H1 (cell line): ENCODE measurements at regions not wholly inside any gene's neighbourhood (a gene's known extent, or its start where the extent isn't known, plus 50 kb on each side); places are given as distances from the start of the nearest gene placed in this dataset.

Experiments used
- CTCF ChIA-PET: fragments of 300-600 bp; sonication (Branson Sonifier 250); formaldehyde crosslinking; loops from one replicate; lab custom pipeline; 2021; ENCODE audit not compliant: partially characterized antibody; lab: Charles Lee
- POLR2A ChIA-PET: fragments of 300-600 bp; sonication (Branson Sonifier 250); formaldehyde crosslinking; loops from one replicate; lab custom pipeline; 2021; ENCODE audit warnings: inconsistent platforms; ENCODE audit not compliant: partially characterized antibody; lab: Charles Lee
- DNase-seq, 2 experiments: peaks; one replicate each; pipeline versions ENCODE4 v3.0.0 to v3.0.0-alpha.2; 2010 to 2022; ENCODE audit warnings: low spot score in 2 of 2, low read depth in 1 of 2, mixed read lengths in 1 of 2
- FAIRE-seq: peaks from 2 replicates; lab custom pipeline; 2011; peaks lifted over from hg19 to GRCh38; lab: Jason Lieb, UNC
- H2AFZ ChIP-seq: 2 replicates; pipeline ENCODE4 v1.8.1; 2012; ENCODE audit warnings: low read length, inconsistent platforms
- H2AK5ac ChIP-seq: 2 replicates; pipeline ENCODE4 v1.6.1; 2013; ENCODE audit warnings: low read depth, low read length
- H2BK120ac ChIP-seq: replicated peaks from 2 replicates; pipeline ENCODE3; 2013; ENCODE audit warnings: low read depth, low read length, inconsistent platforms
- H2BK12ac ChIP-seq: 2 replicates; pipeline ENCODE4 v1.6.1; 2013; ENCODE audit warnings: low read depth, low read length
- H2BK15ac ChIP-seq: 2 replicates; pipeline ENCODE4 v1.6.1; 2013; ENCODE audit warnings: low read length
- H2BK20ac ChIP-seq: 2 replicates; pipeline ENCODE4 v1.6.1; 2013; ENCODE audit warnings: low read length
- H2BK5ac ChIP-seq: 2 replicates; pipeline ENCODE4 v1.6.1; 2013; ENCODE audit warnings: low read depth, low read length
- H3K14ac ChIP-seq: 2 replicates; pipeline ENCODE4 v1.6.1; 2013; ENCODE audit warnings: inconsistent platforms; ENCODE audit not compliant: insufficient read length
- H3K18ac ChIP-seq: 2 replicates; pipeline ENCODE4 v1.6.1; 2013; ENCODE audit warnings: low read length; ENCODE audit errors: extremely low read depth
- H3K23ac ChIP-seq: 2 replicates; pipeline ENCODE4 v1.6.1; 2013; ENCODE audit warnings: inconsistent platforms; ENCODE audit not compliant: insufficient read length
- H3K23me2 ChIP-seq: 2 replicates; pipeline ENCODE4 v1.6.1; 2013; ENCODE audit warnings: low read depth, low read length
- H3K27ac ChIP-seq: 2 replicates; pipeline ENCODE4 v1.6.1; 2011; ENCODE audit warnings: low read depth, low read length, inconsistent platforms
- H3K27me3 ChIP-seq, 4 experiments: replicated peaks in 1 of 4; 1 replicate in 1 of 4; 2 replicates in 3 of 4; pipeline versions ENCODE4 v1.6.1 to v1.8.1; 2011 to 2013; ENCODE audit warnings: low read length in 3 of 4, mild to moderate bottlenecking in 3 of 4, inconsistent platforms in 2 of 4, mixed read lengths in 2 of 4, moderate library complexity in 1 of 4; ENCODE audit not compliant: control insufficient read depth in 3 of 4, insufficient read depth in 3 of 4; ENCODE audit errors: extremely low read depth in 1 of 4
- H3K36me3 ChIP-seq, 4 experiments: 2 replicates each; pipeline versions ENCODE4 v1.6.1 to v1.8.1; 2011 to 2013; ENCODE audit warnings: mild to moderate bottlenecking in 4 of 4, low read length in 3 of 4, moderate library complexity in 2 of 4, control low read depth in 1 of 4, inconsistent platforms in 1 of 4; ENCODE audit not compliant: insufficient read depth in 4 of 4, control insufficient read depth in 2 of 4
- H3K4ac ChIP-seq: replicated peaks from 2 replicates; pipeline ENCODE3; 2013; ENCODE audit warnings: low read length, low read depth, mixed read lengths, inconsistent platforms; ENCODE audit not compliant: insufficient read length
- H3K4me1 ChIP-seq, 4 experiments: replicated peaks in 1 of 4; 1 replicate in 1 of 4; 2 replicates in 3 of 4; pipeline versions ENCODE4 v1.6.1 to v1.8.1; 2011 to 2013; ENCODE audit warnings: low read length in 3 of 4, inconsistent platforms in 2 of 4, mixed read lengths in 1 of 4; ENCODE audit not compliant: insufficient read depth in 4 of 4, control insufficient read depth in 3 of 4
- H3K4me2 ChIP-seq, 2 experiments: 2 replicates each; pipeline versions ENCODE4 v1.6.1 to v1.8.1; 2011 to 2013; ENCODE audit warnings: low read depth in 2 of 2, low read length in 2 of 2, control low read depth in 1 of 2, inconsistent platforms in 1 of 2, mild to moderate bottlenecking in 1 of 2; ENCODE audit not compliant: insufficient read depth in 1 of 2
- H3K4me3 ChIP-seq, 4 experiments: fragments of 200-600, 300-600 bp in 1 of 4; sonication (generic), shearing (Covaris generic), sonication (Bioruptor Twin) in 1 of 4; 2 replicates each; pipeline versions ENCODE4 v1.5.1 to v1.8.1; 2011 to 2016; ENCODE audit warnings: low read length in 4 of 4, low read depth in 3 of 4, control low read depth in 2 of 4, inconsistent platforms in 2 of 4, mild to moderate bottlenecking in 2 of 4, mixed read lengths in 1 of 4, moderate library complexity in 1 of 4; ENCODE audit not compliant: insufficient read depth in 2 of 4; ENCODE audit errors: extremely low read depth in 1 of 4
- H3K56ac ChIP-seq: replicated peaks from 2 replicates; pipeline ENCODE3; 2013; ENCODE audit warnings: low read depth, mild to moderate bottlenecking, mixed read lengths, low read length, inconsistent platforms; ENCODE audit not compliant: insufficient read length
- H3K79me1 ChIP-seq: 2 replicates; pipeline ENCODE4 v1.6.1; 2013; ENCODE audit warnings: low read depth, low read length, control low read depth
- H3K79me2 ChIP-seq, 2 experiments: 2 replicates each; pipeline versions ENCODE4 v1.6.1 to v1.8.1; 2012 to 2013; ENCODE audit warnings: low read length in 2 of 2, mild to moderate bottlenecking in 2 of 2, inconsistent platforms in 1 of 2; ENCODE audit not compliant: insufficient read depth in 2 of 2, control insufficient read depth in 1 of 2
- H3K9ac ChIP-seq, 4 experiments: replicated peaks in 1 of 4; 1 replicate in 1 of 4; 2 replicates in 3 of 4; pipeline versions ENCODE4 v1.6.1 to v1.8.1; 2011 to 2013; ENCODE audit warnings: low read depth in 3 of 4, low read length in 3 of 4, control low read depth in 2 of 4, mild to moderate bottlenecking in 2 of 4, moderate library complexity in 2 of 4, inconsistent platforms in 1 of 4; ENCODE audit errors: extremely low read depth in 1 of 4
- H3K9me3 ChIP-seq, 2 experiments: 2 replicates each; pipeline versions ENCODE4 v1.6.1 to v1.8.1; 2012 to 2013; ENCODE audit warnings: mild to moderate bottlenecking in 2 of 2, moderate library complexity in 2 of 2, control low read depth in 1 of 2, inconsistent platforms in 1 of 2, low read depth in 1 of 2, low read length in 1 of 2, mixed read lengths in 1 of 2; ENCODE audit not compliant: insufficient read depth in 2 of 2
- H4K20me1 ChIP-seq, 2 experiments: replicated peaks in 1 of 2; 2 replicates each; pipeline versions ENCODE3 to v1.8.1; 2011 to 2013; ENCODE audit warnings: inconsistent platforms in 2 of 2, low read length in 2 of 2, mild to moderate bottlenecking in 1 of 2; ENCODE audit not compliant: insufficient read depth in 2 of 2, control insufficient read depth in 1 of 2
- H4K5ac ChIP-seq: 2 replicates; pipeline ENCODE4 v1.6.1; 2013; ENCODE audit warnings: low read length, low read depth, mixed read lengths, inconsistent platforms; ENCODE audit not compliant: insufficient read length
- H4K8ac ChIP-seq: 2 replicates; pipeline ENCODE4 v1.8.0; 2013; ENCODE audit warnings: mild to moderate bottlenecking, moderate library complexity, low read length, inconsistent platforms; ENCODE audit not compliant: insufficient read depth; ENCODE audit errors: extremely low read depth
- H4K91ac ChIP-seq: replicated peaks from 2 replicates; pipeline ENCODE3; 2013; ENCODE audit warnings: low read length, mixed read lengths, inconsistent platforms; ENCODE audit not compliant: insufficient read length
- BCL11A ChIP-seq, 2 experiments: IDR thresholded peaks; one replicate each; pipeline ENCODE4 v1.6.1; 2011; ENCODE audit warnings: low read depth in 2 of 2, low read length in 2 of 2, mild to moderate bottlenecking in 2 of 2
- CBX8 ChIP-seq: fragments of 300-800, 300-1000 bp; sonication (generic); IDR thresholded peaks from 2 replicates; pipeline ENCODE4 v1.7.1; 2016; ENCODE audit warnings: low read depth, low read length, borderline replicate concordance
- CEBPB ChIP-seq: IDR thresholded peaks from 2 replicates; pipeline ENCODE4 v1.6.1; 2012; ENCODE audit warnings: low read depth, low read length
- CHD2 ChIP-seq: IDR thresholded peaks from 2 replicates; pipeline ENCODE4 v1.6.1; 2012; ENCODE audit warnings: low read length, improper control_type of control experiment
- CTBP2 ChIP-seq: IDR thresholded peaks from 2 replicates; pipeline ENCODE4 v1.7.0; 2011; ENCODE audit warnings: borderline replicate concordance, mild to moderate bottlenecking, moderate library complexity, mixed read lengths, low read length; ENCODE audit not compliant: insufficient read depth, insufficient read length
- EGR1 ChIP-seq: IDR thresholded peaks from 2 replicates; pipeline ENCODE4 v1.6.1; 2011; ENCODE audit warnings: low read depth, low read length, borderline replicate concordance
- GABPA ChIP-seq: IDR thresholded peaks from 2 replicates; pipeline ENCODE4 v1.6.1; 2011; ENCODE audit warnings: mild to moderate bottlenecking, low read length, moderate library complexity, borderline replicate concordance; ENCODE audit not compliant: insufficient read depth
- NANOG ChIP-seq: IDR thresholded peaks from 2 replicates; pipeline ENCODE4 v1.6.1; 2011; ENCODE audit warnings: low read length, low read depth, mild to moderate bottlenecking, inconsistent platforms; ENCODE audit not compliant: insufficient read depth, poor library complexity, severe bottlenecking
- PHF8 ChIP-seq: fragments of 200-600 bp; sonication (generic); conservative IDR thresholded peaks from 2 replicates; pipeline ENCODE4 v1.7.1; 2012; ENCODE audit warnings: low read depth, mild to moderate bottlenecking, inconsistent platforms, low read length, moderate library complexity
- RBBP5 ChIP-seq: IDR thresholded peaks from 2 replicates; pipeline ENCODE4 v1.7.1; 2012; ENCODE audit warnings: low read depth, mild to moderate bottlenecking, inconsistent platforms, low read length, moderate library complexity, borderline replicate concordance
- USF2 ChIP-seq: IDR thresholded peaks from 2 replicates; pipeline ENCODE4 v1.6.1; 2011; ENCODE audit warnings: low read length, improper control_type of control experiment
- ZNF274 ChIP-seq: IDR thresholded peaks from 2 replicates; pipeline ENCODE4 v1.7.0; 2012; ENCODE audit warnings: low read length, borderline replicate concordance; ENCODE audit errors: extremely low read depth
- WGBS, 2 experiments: shearing (Covaris generic) in 1 of 2; methylation state at CpG; one replicate each; pipeline versions ENCODE4 v1.1.6 to v1.1.7; 2013 to 2015; ENCODE audit warnings: low lambda C conversion rate in 2 of 2, mixed read lengths in 2 of 2, inconsistent platforms in 1 of 2, low coverage in 1 of 2, missing lambda C conversion rate in 1 of 2; ENCODE audit not compliant: insufficient replicate concordance in 2 of 2, insufficient coverage in 1 of 2, insufficient read length in 1 of 2; ENCODE audit errors: extremely low coverage in 1 of 2, missing lambda C conversion rate in 1 of 2; 5-methylcytosine and 5-hydroxymethylcytosine counted together
- TF ChIP-seq, protein P1 (sequence below): IDR thresholded peaks from 2 replicates; pipeline ENCODE4 v1.6.1; 2012; ENCODE audit warnings: inconsistent platforms

- H2AK5ac ChIP-seq = no peak overlapping the region
- H4K5ac ChIP-seq = no peak overlapping the region
- H4K91ac ChIP-seq = no peak overlapping the region
- no peaks in the 10 kb centered on the region for H3K79me1 ChIP-seq
- no peak overlapping the region for H3K4me3 ChIP-seq
- H3K36me3 ChIP-seq = no peaks in the 10 kb centered on the region
- ChIA-PET POLR2A (no interaction called here), CTCF (interaction anchor here (0.8 kb wide), 1 partner anchor 18 kb away, joined by 3 read pairs; no protein-coding TSS in a partner anchor)
- no peak overlapping the region for H2BK5ac ChIP-seq
- H3K18ac ChIP-seq = no peak overlapping the region
- H3K23ac ChIP-seq = no peak overlapping the region
- H3K4me1 ChIP-seq = peaks cover 0 to 5% (median 0%) of the 10 kb centered on the region in 4 experiments; a peak in 1 of 7 replicates
- H3K9ac ChIP-seq = no peak overlapping the region
- H3K27me3 ChIP-seq = no peaks in the 10 kb centered on the region
- WGBS, 2 experiments = 96% methylated on average over 3 of the region's 3 CpGs; no CpG with 5 or more reads in 1 of the 2 experiments
- no peaks in the 10 kb centered on the region for H3K23me2 ChIP-seq
- H3K4ac ChIP-seq = no peak overlapping the region
- no peaks in the 10 kb centered on the region for H3K9me3 ChIP-seq
- no peaks in the 10 kb centered on the region for H3K79me2 ChIP-seq
- H2BK120ac ChIP-seq = no peak overlapping the region
- no peak overlapping the region for H2BK20ac ChIP-seq
- H2BK15ac ChIP-seq = no peak overlapping the region
- no peak overlapping the region for H3K14ac ChIP-seq
- no peak overlapping the region for H3K27ac ChIP-seq
- H2BK12ac ChIP-seq = no peak overlapping the region
- no peak for DNase-seq
- no peak overlapping the region for H3K56ac ChIP-seq
- no peaks in the 10 kb centered on the region for H4K20me1 ChIP-seq
- H2AFZ ChIP-seq = 0 out of 2 replicates have a peak overlapping the region, but pooled peaks have one; percentile 3
- no peak overlapping the region for H3K4me2 ChIP-seq
- H4K8ac ChIP-seq = no peak overlapping the region
- FAIRE-seq = no peak
- TF ChIP-seq RBBP5 (no peak), BCL11A (IDR thresholded peaks at IDR 0.05; ENCODE audit: low read depth in 2 of 2, low read length in 2 of 2) (no peak), ZNF274 (no peak), CTBP2 (no peak), CEBPB (no peak), CBX8 (no peak), PHF8 (no peak), NANOG (no peak), EGR1 (no peak), CHD2 (no peak), GABPA (no peak), USF2 (no peak)
- TF ChIP-seq, protein P1, sequence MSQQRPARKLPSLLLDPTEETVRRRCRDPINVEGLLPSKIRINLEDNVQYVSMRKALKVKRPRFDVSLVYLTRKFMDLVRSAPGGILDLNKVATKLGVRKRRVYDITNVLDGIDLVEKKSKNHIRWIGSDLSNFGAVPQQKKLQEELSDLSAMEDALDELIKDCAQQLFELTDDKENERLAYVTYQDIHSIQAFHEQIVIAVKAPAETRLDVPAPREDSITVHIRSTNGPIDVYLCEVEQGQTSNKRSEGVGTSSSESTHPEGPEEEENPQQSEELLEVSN = no peak
Observed at GRCh38 chr6:113048741-113049140, 701.6 kb downstream of the RFPL4B start.
